ENCODE measurements at regions not wholly inside any gene's neighbourhood (a gene's known extent, or its start where the extent isn't known, plus 50 kb on each side); places are given as distances from the start of the nearest gene placed in this dataset.

- WGBS, 5 donors: 85 to 95% (median 91%) methylated on average over 5 of the region's 5 CpGs
- intact Hi-C loops (cut with DNase I; ENCODE audit: low total_unique reads): no loop called here
- TF ChIP-seq POLR2AphosphoS5 (IDR thresholded peaks at IDR 0.05) (no peak), CTCF (IDR thresholded peaks at IDR 0.05 in 8 of 11, conservative IDR thresholded peaks at IDR 0.05 in 3 of 11) (no peak), POLR2A (IDR thresholded peaks at IDR 0.05) (no peak)
- Histone ChIP-seq H3K4me3 (no peak overlapping the region), H3K4me1 (peaks cover 0 to 11% (median 3%) of the 10 kb centered on the region in 6 donors), H3K9me3 (no peaks in the 10 kb centered on the region), H3K27me3 (replicated peaks in 1 of 7) (no peaks in the 10 kb centered on the region), H3K36me3 (no peaks in the 10 kb centered on the region), H3K27ac (no peak overlapping the region)
- DNase-seq: no peak
Measured at GRCh38 chr12:93055221-93055620, 126.1 kb upstream of the EEA1 start.

GRCh38 chr12:93056971-93057535 lies 128.0 kb upstream of the EEA1 start:
- no peak for DNase-seq
- H3K27ac ChIP-seq: no peak overlapping the region
- intact Hi-C loops (cut with DNase I; ENCODE audit: low total_unique reads): no loop called here
- peaks cover 0 to 4% (median 0%) of the 10 kb centered on the region in 7 donors for H3K27me3 ChIP-seq (replicated peaks in 1 of 7)
- no peaks in the 10 kb centered on the region for H3K36me3 ChIP-seq
- no peak overlapping the region for H3K4me3 ChIP-seq
- 76 to 84% (median 77%) methylated on average over 4 of the region's 4 CpGs for WGBS, 5 donors
- H3K4me1 ChIP-seq: peaks cover 0 to 24% (median 13%) of the 10 kb centered on the region in 6 donors
- no peaks in the 10 kb centered on the region for H3K9me3 ChIP-seq
- TF ChIP-seq CTCF (IDR thresholded peaks at IDR 0.05 in 8 of 11, conservative IDR thresholded peaks at IDR 0.05 in 3 of 11) (no peak), POLR2AphosphoS5 (IDR thresholded peaks at IDR 0.05) (no peak), POLR2A (IDR thresholded peaks at IDR 0.05) (no peak)

GRCh38 chr12:93058280-93058679 lies 129.2 kb upstream of the EEA1 start:
- H3K27me3 ChIP-seq (replicated peaks in 1 of 7): peaks cover 0 to 12% (median 0%) of the 10 kb centered on the region in 7 donors
- no peak for DNase-seq
- WGBS, 5 donors: 66 to 97% (median 80%) methylated on average over 7 of the region's 7 CpGs
- H3K4me3 ChIP-seq: no peak overlapping the region
- intact Hi-C loops (cut with DNase I; ENCODE audit: low total_unique reads): no loop called here
- TF ChIP-seq POLR2AphosphoS5 (IDR thresholded peaks at IDR 0.05) (no peak), CTCF (IDR thresholded peaks at IDR 0.05 in 8 of 11, conservative IDR thresholded peaks at IDR 0.05 in 3 of 11) (no peak), POLR2A (IDR thresholded peaks at IDR 0.05) (no peak)
- H3K9me3 ChIP-seq: no peaks in the 10 kb centered on the region
- no peaks in the 10 kb centered on the region for H3K36me3 ChIP-seq
- no peak overlapping the region for H3K27ac ChIP-seq
- H3K4me1 ChIP-seq: peaks cover 0 to 24% (median 13%) of the 10 kb centered on the region in 6 donors

- Histone ChIP-seq H3K27ac (no peak overlapping the region), H3K4me3 (no peak overlapping the region), H3K27me3 (replicated peaks in 1 of 7) (peaks cover 0 to 12% (median 0%) of the 10 kb centered on the region in 7 donors), H3K36me3 (no peaks in the 10 kb centered on the region), H3K9me3 (no peaks in the 10 kb centered on the region), H3K4me1 (peaks cover 0 to 24% (median 13%) of the 10 kb centered on the region in 6 donors)
- intact Hi-C loops (cut with DNase I; ENCODE audit: low total_unique reads): no loop called here
- WGBS, 5 donors: 83 to 93% (median 91%) methylated on average over 2 of the region's 2 CpGs
- TF ChIP-seq CTCF (IDR thresholded peaks at IDR 0.05 in 8 of 11, conservative IDR thresholded peaks at IDR 0.05 in 3 of 11) (no peak), POLR2AphosphoS5 (IDR thresholded peaks at IDR 0.05) (no peak), POLR2A (IDR thresholded peaks at IDR 0.05) (no peak)
- DNase-seq: no peak
Measured at GRCh38 chr12:93059288-93059687, 130.2 kb upstream of the EEA1 start.

Data from spleen (tissue), 11 donors.